Mesenchymal stem cell (in vitro differentiated cells and primary cell): ENCODE measurements at regions not wholly inside any gene's neighbourhood (a gene's known extent, or its start where the extent isn't known, plus 50 kb on each side); places are given as distances from the start of the nearest gene placed in this dataset.

Experiments
- DNase-seq: peaks from one replicate; pipeline ENCODE4 v3.0.0-alpha.2; 2013
- H2AFZ ChIP-seq: one replicate; pipeline ENCODE4 v1.6.1; 2013; ENCODE audit warnings: low read depth, mild to moderate bottlenecking, control low read depth, inconsistent platforms, low read length, moderate library complexity
- H2AK5ac ChIP-seq: 2 replicates; pipeline ENCODE4 v1.6.1; 2013; ENCODE audit warnings: low read length, moderate library complexity, mild to moderate bottlenecking, inconsistent platforms; ENCODE audit not compliant: severe bottlenecking
- H2BK120ac ChIP-seq: one replicate; pipeline ENCODE4 v1.6.1; 2013; ENCODE audit warnings: low read depth, mild to moderate bottlenecking, inconsistent platforms, low read length, moderate library complexity
- H2BK12ac ChIP-seq, 2 experiments: one replicate each; pipeline ENCODE4 v1.6.1; 2013; ENCODE audit warnings: inconsistent platforms in 2 of 2, low read length in 2 of 2, mild to moderate bottlenecking in 2 of 2, moderate library complexity in 2 of 2, control low read depth in 1 of 2
- H2BK15ac ChIP-seq: one replicate; pipeline ENCODE4 v1.6.1; 2013; ENCODE audit warnings: mild to moderate bottlenecking, low read depth, inconsistent platforms; ENCODE audit not compliant: poor library complexity, severe bottlenecking
- H2BK5ac ChIP-seq: 2 replicates; pipeline ENCODE4 v1.6.1; 2013; ENCODE audit warnings: low read depth, mild to moderate bottlenecking, low read length, control low read depth, inconsistent platforms; ENCODE audit not compliant: poor library complexity, severe bottlenecking
- H3K14ac ChIP-seq, 2 experiments: one replicate each; pipeline ENCODE4 v1.6.1; 2013; ENCODE audit warnings: inconsistent platforms in 2 of 2, low read length in 2 of 2, control low read depth in 1 of 2, mild to moderate bottlenecking in 1 of 2, moderate library complexity in 1 of 2
- H3K18ac ChIP-seq, 2 experiments: one replicate each; pipeline ENCODE4 v1.6.1; 2013; ENCODE audit warnings: inconsistent platforms in 2 of 2, low read length in 2 of 2, control low read depth in 1 of 2, low read depth in 1 of 2, mild to moderate bottlenecking in 1 of 2
- H3K23ac ChIP-seq, 2 experiments: one replicate each; pipeline ENCODE4 v1.6.1; 2013; ENCODE audit warnings: inconsistent platforms in 2 of 2, low read length in 2 of 2, mild to moderate bottlenecking in 2 of 2, moderate library complexity in 2 of 2, control low read depth in 1 of 2
- H3K27ac ChIP-seq: 2 replicates; pipeline ENCODE4 v1.5.1; 2013; ENCODE audit warnings: mild to moderate bottlenecking, moderate library complexity, low read length, control low read depth, inconsistent platforms; ENCODE audit not compliant: poor library complexity, severe bottlenecking
- H3K27me3 ChIP-seq, 2 experiments: 2 replicates each; pipeline versions ENCODE4 v1.6.1 to v1.7.0; 2013; ENCODE audit warnings: low read length in 2 of 2, mild to moderate bottlenecking in 2 of 2, moderate library complexity in 2 of 2, control low read depth in 1 of 2, inconsistent platforms in 1 of 2; ENCODE audit not compliant: control insufficient read depth in 1 of 2, insufficient read depth in 1 of 2
- H3K36me3 ChIP-seq, 2 experiments: 2 replicates each; pipeline versions ENCODE4 v1.6.1 to v1.7.0; 2013; ENCODE audit warnings: low read length in 2 of 2, control low read depth in 1 of 2, inconsistent platforms in 1 of 2, low read depth in 1 of 2, mild to moderate bottlenecking in 1 of 2; ENCODE audit not compliant: insufficient read depth in 2 of 2, control insufficient read depth in 1 of 2
- H3K4ac ChIP-seq, 2 experiments: one replicate each; pipeline ENCODE4 v1.6.1; 2013; ENCODE audit warnings: inconsistent platforms in 2 of 2, low read length in 2 of 2, mild to moderate bottlenecking in 2 of 2, moderate library complexity in 2 of 2, control low read depth in 1 of 2, low read depth in 1 of 2
- H3K4me1 ChIP-seq: 2 replicates; pipeline ENCODE4 v1.6.1; 2013; ENCODE audit warnings: low read depth, low read length, control low read depth; ENCODE audit not compliant: control insufficient read depth, insufficient read depth
- H3K4me2 ChIP-seq: 2 replicates; pipeline ENCODE4 v1.6.1; 2013; ENCODE audit warnings: low read length, mild to moderate bottlenecking, inconsistent platforms; ENCODE audit not compliant: poor library complexity, severe bottlenecking
- H3K4me3 ChIP-seq, 2 experiments: 2 replicates each; pipeline versions ENCODE4 v1.5.1 to v1.7.0; 2013; ENCODE audit warnings: low read length in 2 of 2, mild to moderate bottlenecking in 2 of 2, control low read depth in 1 of 2, low read depth in 1 of 2; ENCODE audit not compliant: insufficient read depth in 1 of 2
- H3K79me1 ChIP-seq: replicated peaks from 2 replicates; pipeline ENCODE4 v1.6.1; 2013; ENCODE audit warnings: mild to moderate bottlenecking, control low read depth, low read length, inconsistent platforms; ENCODE audit not compliant: poor library complexity, severe bottlenecking
- H3K9ac ChIP-seq: 2 replicates; pipeline ENCODE4 v1.7.0; 2013; ENCODE audit warnings: mild to moderate bottlenecking, low read length, moderate library complexity
- H3K9me3 ChIP-seq: 2 replicates; pipeline ENCODE4 v1.7.0; 2013; ENCODE audit warnings: mild to moderate bottlenecking, low read length; ENCODE audit not compliant: control insufficient read depth
- H4K8ac ChIP-seq: one replicate; pipeline ENCODE4 v1.6.1; 2013; ENCODE audit warnings: inconsistent platforms, mild to moderate bottlenecking, low read length, moderate library complexity
- H4K91ac ChIP-seq: one replicate; pipeline ENCODE4 v1.6.1; 2013; ENCODE audit warnings: mild to moderate bottlenecking, low read length, inconsistent platforms
- WGBS: methylation state at CpG from one replicate; pipeline ENCODE4 v1.1.7; 2013; ENCODE audit warnings: mixed read lengths; 5-methylcytosine and 5-hydroxymethylcytosine counted together

DNA sequence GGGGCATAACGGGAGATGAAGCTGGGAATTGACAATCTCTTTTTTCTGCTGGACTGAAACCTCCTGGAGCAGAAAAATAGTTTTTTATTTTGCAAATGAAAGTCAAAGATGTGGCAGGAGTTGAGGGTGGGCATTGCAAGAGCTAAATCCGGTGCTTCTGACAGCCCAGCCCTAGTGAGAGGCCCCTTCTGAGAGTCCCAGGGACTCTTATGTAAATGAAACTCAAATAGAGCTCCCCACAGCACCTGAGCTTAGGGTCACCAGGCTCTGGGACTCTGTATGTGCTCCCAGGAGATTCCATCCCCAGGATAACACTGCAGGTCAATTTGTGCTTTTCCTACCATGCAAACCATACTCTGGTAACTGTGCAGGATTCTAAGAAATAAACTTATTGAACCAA lies 192.8 kb downstream of the ANKRD30B start:
- Histone ChIP-seq H2BK120ac (no peak overlapping the region), H3K27ac (no peak overlapping the region), H3K4me1 (no peaks in the 10 kb centered on the region), H3K9me3 (no peaks in the 10 kb centered on the region), H2BK5ac (no peak overlapping the region), H3K14ac (no peak overlapping the region), H4K91ac (no peak overlapping the region), H3K4me2 (no peak overlapping the region), H3K4me3 (no peak overlapping the region), H3K79me1 (no peaks in the 10 kb centered on the region), H2BK12ac (no peak overlapping the region), H3K27me3 (peaks cover 0 to 14% of the 10 kb centered on the region in 2 experiments), H4K8ac (no peak overlapping the region), H2AK5ac (no peak overlapping the region), H2BK15ac (no peak overlapping the region), H3K23ac (no peak overlapping the region), H2AFZ (no peak overlapping the region), H3K4ac (no peak overlapping the region), H3K18ac (no peak overlapping the region), H3K36me3 (no peaks in the 10 kb centered on the region), H3K9ac (no peak overlapping the region)
- no peak for DNase-seq
- 18% methylated on average over 2 of the region's 2 CpGs for WGBS

- no peak overlapping the region for H3K4me3 ChIP-seq
- no peak overlapping the region for H3K9ac ChIP-seq
- no peak overlapping the region for H2AK5ac ChIP-seq
- H3K36me3 ChIP-seq: no peaks in the 10 kb centered on the region
- H3K4me2 ChIP-seq: no peak overlapping the region
- H3K23ac ChIP-seq: no peak overlapping the region
- no peak overlapping the region for H3K4ac ChIP-seq
- no peak overlapping the region for H2AFZ ChIP-seq
- no peak overlapping the region for H2BK15ac ChIP-seq
- no peaks in the 10 kb centered on the region for H3K79me1 ChIP-seq
- H3K4me1 ChIP-seq: no peaks in the 10 kb centered on the region
- no peak overlapping the region for H2BK5ac ChIP-seq
- H3K14ac ChIP-seq: no peak overlapping the region
- no peak overlapping the region for H2BK12ac ChIP-seq
- peaks cover 0 to 14% of the 10 kb centered on the region in 2 experiments for H3K27me3 ChIP-seq
- 59% methylated on average over 5 of the region's 5 CpGs for WGBS
- H4K91ac ChIP-seq: no peak overlapping the region
- no peaks in the 10 kb centered on the region for H3K9me3 ChIP-seq
- no peak overlapping the region for H3K18ac ChIP-seq
- H4K8ac ChIP-seq: no peak overlapping the region
- no peak overlapping the region for H2BK120ac ChIP-seq
- no peak overlapping the region for H3K27ac ChIP-seq
- DNase-seq: no peak
Observed at GRCh38 chr18:14941256-14941655, 193.3 kb downstream of the ANKRD30B start.

DNA sequence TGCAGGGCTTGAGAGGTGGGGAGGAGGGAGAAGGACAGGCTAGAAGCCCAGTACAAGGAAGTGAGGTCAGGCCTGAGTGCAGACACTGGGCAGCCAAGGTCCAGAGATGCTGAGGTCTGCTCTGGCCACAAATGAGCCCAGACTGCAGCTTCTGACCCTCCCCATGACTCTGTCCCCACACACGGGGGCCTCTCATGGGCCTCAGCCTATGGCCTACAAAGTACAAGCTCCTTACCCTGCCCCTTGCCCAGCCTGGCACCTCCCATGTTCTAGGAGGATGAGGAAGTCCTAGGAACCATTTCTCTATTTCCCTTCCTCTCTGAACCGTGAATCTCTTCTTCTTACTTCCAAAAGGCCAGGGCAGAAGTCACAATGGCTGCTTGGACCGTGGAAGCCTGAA lies 193.8 kb downstream of the ANKRD30B start:
- Histone ChIP-seq H3K36me3 (no peaks in the 10 kb centered on the region), H2AFZ (no peak overlapping the region), H2BK5ac (no peak overlapping the region), H3K4me1 (no peaks in the 10 kb centered on the region), H2BK120ac (no peak overlapping the region), H3K27ac (no peak overlapping the region), H3K4me3 (no peak overlapping the region), H3K4me2 (no peak overlapping the region), H2AK5ac (no peak overlapping the region), H3K18ac (no peak overlapping the region), H3K14ac (no peak overlapping the region), H3K79me1 (no peaks in the 10 kb centered on the region), H4K91ac (no peak overlapping the region), H3K23ac (no peak overlapping the region), H2BK15ac (no peak overlapping the region), H3K9me3 (no peaks in the 10 kb centered on the region), H2BK12ac (no peak overlapping the region), H3K4ac (no peak overlapping the region), H3K9ac (no peak overlapping the region), H4K8ac (no peak overlapping the region), H3K27me3 (peaks cover 0 to 13% of the 10 kb centered on the region in 2 experiments)
- WGBS: 14% methylated on average over 3 of the region's 3 CpGs
- DNase-seq: no peak

DNA sequence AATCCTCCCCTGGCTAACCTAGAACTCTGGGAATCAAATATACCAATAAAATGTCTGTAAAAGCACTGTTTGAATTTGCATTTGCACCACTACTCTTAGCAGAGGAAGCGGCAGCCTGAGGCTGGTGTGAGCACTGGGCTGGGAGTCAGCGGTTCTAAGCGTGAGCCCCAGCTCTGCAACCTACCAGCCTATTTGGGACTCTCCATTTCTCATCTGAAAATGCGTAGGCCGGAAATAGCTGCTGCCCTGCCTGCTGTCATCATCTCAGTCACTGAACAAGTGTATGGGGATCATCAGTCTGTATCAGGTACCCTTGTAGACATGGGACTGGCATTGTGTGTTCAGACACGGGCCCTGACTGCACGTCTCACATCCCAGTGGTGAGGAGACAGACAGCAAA lies 194.3 kb downstream of the ANKRD30B start:
- Histone ChIP-seq H3K14ac (no peak overlapping the region), H4K8ac (no peak overlapping the region), H3K4me3 (no peak overlapping the region), H2BK15ac (no peak overlapping the region), H3K27ac (no peak overlapping the region), H3K4ac (no peak overlapping the region), H3K9ac (no peak overlapping the region), H2AFZ (no peak overlapping the region), H3K23ac (no peak overlapping the region), H3K4me1 (no peaks in the 10 kb centered on the region), H4K91ac (no peak overlapping the region), H3K18ac (no peak overlapping the region), H2BK5ac (no peak overlapping the region), H2BK12ac (no peak overlapping the region), H3K27me3 (peaks cover 0 to 12% of the 10 kb centered on the region in 2 experiments), H3K79me1 (no peaks in the 10 kb centered on the region), H2AK5ac (no peak overlapping the region), H2BK120ac (no peak overlapping the region), H3K9me3 (no peaks in the 10 kb centered on the region), H3K4me2 (no peak overlapping the region), H3K36me3 (no peaks in the 10 kb centered on the region)
- WGBS: 77% methylated on average over 5 of the region's 7 CpGs
- no peak for DNase-seq
